HEK293T (cell line): ENCODE measurements at regions not wholly inside any gene's neighbourhood (a gene's known extent, or its start where the extent isn't known, plus 50 kb on each side); places are given as distances from the start of the nearest gene placed in this dataset.

Experiments
- ELF4 ChIP-seq: fragments of 450-650 bp; IDR thresholded peaks from 2 replicates; pipeline ENCODE4 v1.6.1; 2017; ENCODE audit warnings: antibody characterized with exemption
- FOXA1 ChIP-seq: fragments of 450-650 bp; IDR thresholded peaks from 2 replicates; pipeline ENCODE4 v1.6.1; 2016; ENCODE audit warnings: mild to moderate bottlenecking
- FOXK2 ChIP-seq: fragments of 450-650 bp; IDR thresholded peaks from 2 replicates; pipeline ENCODE4 v1.6.1; 2016; ENCODE audit warnings: mild to moderate bottlenecking
- FOXM1 ChIP-seq: fragments of 450-650 bp; IDR thresholded peaks from 2 replicates; pipeline ENCODE4 v1.6.1; 2017; ENCODE audit warnings: mild to moderate bottlenecking, borderline replicate concordance
- HDGF ChIP-seq: fragments of 450-650 bp; IDR thresholded peaks from 2 replicates; pipeline ENCODE4 v1.6.1; 2017; ENCODE audit warnings: antibody characterized with exemption, borderline replicate concordance
- LEF1 ChIP-seq: fragments of 450-650 bp; IDR thresholded peaks from 2 replicates; pipeline ENCODE4 v1.6.1; 2017; ENCODE audit warnings: mild to moderate bottlenecking, borderline replicate concordance
- NFRKB ChIP-seq: fragments of 450-650 bp; IDR thresholded peaks from 2 replicates; pipeline ENCODE4 v1.6.1; 2016; ENCODE audit warnings: mild to moderate bottlenecking, moderate library complexity
- SP1 ChIP-seq: fragments of 450-650 bp; IDR thresholded peaks from 2 replicates; pipeline ENCODE4 v1.6.1; 2017
- SUZ12 ChIP-seq: fragments of 450-650 bp; IDR thresholded peaks from 2 replicates; pipeline ENCODE4 v1.6.1; 2016; ENCODE audit warnings: mild to moderate bottlenecking
- TARDBP ChIP-seq: fragments of 450-650 bp; IDR thresholded peaks from 2 replicates; pipeline ENCODE4 v1.6.1; 2016

GRCh38 chr7:86923527-86923926 lies 135.9 kb downstream of the ELAPOR2 start:
- TF ChIP-seq SP1 (no peak), LEF1 (no peak), FOXA1 (no peak), FOXM1 (no peak), HDGF (no peak), TARDBP (no peak), FOXK2 (no peak), NFRKB (no peak), SUZ12 (no peak), ELF4 (no peak)
